HG03103 (cell line): ENCODE measurements at regions not wholly inside any gene's neighbourhood (a gene's known extent, or its start where the extent isn't known, plus 50 kb on each side); places are given as distances from the start of the nearest gene placed in this dataset.
"Not testable (repeated sequence)": the region's sequence is repeated elsewhere in the genome, so short reads cannot be mapped to it uniquely, and the experiment has no call there.

Source experiments
- ATAC-seq: cut with Tn5 transposase; IDR thresholded peaks from one replicate; pipeline ENCODE4 v1.9.1; 2021; ENCODE audit warnings: low read depth; ENCODE audit not compliant: unreplicated experiment

DNA sequence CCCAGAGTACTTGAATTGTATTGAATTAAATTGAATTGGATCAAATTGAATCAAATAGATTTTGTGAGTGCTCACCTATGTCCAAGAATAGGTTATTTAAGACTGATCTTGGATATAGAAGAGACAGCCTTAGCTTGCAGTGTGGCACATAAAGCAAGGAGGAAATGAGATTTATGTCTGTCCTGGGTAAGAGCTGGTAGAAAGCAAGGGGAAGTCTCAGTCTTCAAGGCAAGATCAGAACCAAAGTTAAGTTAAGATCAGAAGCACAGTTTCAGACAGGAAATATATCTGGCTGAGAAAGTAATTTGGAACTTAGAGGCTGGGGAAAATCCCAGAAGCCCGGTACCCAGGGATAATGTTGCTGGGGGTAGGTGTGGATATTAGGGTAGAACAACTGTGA lies 244.4 kb upstream of the ARPP21 start:
- ATAC-seq, result no peak

DNA sequence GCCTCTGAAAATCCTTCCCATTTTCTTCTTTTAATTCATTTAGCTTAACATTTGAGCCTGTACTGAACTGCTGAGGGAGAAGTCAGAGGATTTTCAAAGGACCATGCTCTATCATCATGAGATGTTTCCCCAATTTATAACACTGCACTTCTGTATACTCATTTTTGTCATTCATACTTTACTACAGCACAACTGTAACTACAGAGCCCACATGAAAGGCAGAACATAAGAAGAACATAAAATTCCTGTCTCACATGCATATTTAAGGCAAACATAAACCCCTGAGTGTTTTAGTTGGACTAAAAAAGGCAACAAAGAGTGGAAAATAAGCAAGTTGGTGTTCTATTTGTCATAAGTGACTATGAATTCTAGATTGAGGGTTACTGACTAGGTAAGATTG lies 237.7 kb upstream of the ARPP21 start:
- no peak for ATAC-seq

DNA sequence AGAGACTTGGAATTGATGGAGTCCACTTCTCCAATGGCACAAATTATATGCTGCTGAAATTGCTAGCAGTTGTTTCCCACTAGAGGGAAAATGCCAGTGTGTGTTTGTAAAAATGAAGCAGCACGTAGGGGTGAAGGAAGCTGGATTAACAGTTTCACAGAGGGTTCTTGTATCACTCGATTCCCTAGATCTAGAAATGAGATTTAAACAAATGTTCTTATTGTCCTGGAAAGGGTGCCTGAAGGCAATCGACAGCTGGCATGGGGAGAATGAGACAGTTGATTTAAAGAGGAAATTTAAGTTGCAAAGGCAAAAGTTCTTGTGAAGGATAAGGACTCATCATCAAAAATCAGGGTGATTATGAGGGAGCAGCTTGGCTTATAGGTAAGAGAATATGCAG lies 234.8 kb upstream of the ARPP21 start:
- no peak for ATAC-seq

DNA sequence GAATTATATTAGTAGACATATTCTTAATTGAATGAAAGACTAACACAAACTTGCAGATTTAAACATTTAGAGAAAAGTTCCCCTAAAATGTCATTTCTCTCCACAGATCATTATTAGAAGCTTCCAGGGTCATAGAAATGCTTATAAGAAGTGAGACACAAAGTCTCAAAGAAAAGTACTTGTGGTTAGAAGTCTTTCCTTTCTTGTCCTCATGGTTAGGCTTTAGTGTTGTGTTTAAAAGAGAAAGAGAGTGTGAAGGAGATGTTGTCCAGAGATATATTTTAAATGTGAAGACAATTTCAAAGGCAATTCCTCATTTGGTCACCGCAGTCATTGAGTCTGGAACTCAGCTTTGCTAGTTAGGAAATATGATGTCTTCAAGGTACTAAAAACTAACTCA lies 230.4 kb upstream of the ARPP21 start:
- no peak for ATAC-seq

DNA sequence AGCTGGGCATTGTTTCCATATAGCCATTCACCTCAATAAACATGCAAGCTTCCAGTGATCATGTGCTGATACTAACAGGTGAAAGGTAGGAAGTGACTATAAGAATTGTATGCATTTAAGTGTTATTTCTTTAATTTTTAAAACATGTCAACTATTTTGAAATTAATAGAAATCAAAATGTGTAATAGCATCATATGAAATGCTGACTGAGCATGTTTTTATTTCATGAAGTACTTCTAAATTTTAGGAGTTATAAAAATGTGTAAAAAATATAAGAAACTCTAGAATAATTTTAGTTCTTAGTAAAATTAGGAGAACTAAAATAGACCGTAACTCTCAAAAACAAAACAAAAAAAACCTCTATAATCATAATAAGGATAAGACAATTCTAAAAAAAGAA lies 229.3 kb upstream of the ARPP21 start:
- ATAC-seq, result no peak

DNA sequence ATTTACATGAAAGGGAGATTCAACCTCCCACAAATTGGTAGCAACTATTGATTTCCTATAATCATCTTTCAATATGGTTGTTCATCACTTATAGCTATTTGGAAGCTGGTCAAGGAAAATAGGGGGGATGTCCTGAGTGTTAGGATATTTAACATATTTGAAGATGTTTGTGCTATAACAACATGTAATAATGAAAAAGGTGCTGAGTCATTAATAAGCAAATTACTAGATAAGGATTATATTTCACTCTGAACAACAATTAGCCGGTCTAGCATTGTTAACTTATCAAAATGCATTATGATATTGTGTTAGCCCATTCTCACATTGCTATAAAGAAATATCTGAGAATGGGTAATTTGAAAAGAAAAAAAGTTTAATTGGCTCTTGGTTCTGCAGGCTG lies 225.8 kb upstream of the ARPP21 start:
- ATAC-seq, result no peak

DNA sequence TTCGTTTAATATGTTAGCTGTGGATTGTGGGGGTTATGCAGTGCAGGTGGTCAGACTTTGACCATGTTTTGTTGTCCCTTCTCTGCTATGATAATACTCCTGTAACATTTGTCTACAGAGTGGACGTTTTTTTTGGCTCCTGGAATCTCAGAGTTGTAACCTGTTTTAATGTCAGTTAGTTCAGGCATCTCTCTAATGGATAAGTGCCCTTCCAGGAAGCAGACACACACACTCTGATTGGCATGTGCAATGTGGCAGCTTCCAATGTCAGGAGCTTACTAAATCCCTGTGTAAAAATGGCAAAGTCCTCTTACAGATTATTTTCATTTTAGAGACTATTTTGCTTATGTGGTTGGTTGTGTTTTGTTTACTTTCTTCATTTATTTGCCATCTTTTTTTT lies 222.2 kb upstream of the ARPP21 start:
- no peak for ATAC-seq

DNA sequence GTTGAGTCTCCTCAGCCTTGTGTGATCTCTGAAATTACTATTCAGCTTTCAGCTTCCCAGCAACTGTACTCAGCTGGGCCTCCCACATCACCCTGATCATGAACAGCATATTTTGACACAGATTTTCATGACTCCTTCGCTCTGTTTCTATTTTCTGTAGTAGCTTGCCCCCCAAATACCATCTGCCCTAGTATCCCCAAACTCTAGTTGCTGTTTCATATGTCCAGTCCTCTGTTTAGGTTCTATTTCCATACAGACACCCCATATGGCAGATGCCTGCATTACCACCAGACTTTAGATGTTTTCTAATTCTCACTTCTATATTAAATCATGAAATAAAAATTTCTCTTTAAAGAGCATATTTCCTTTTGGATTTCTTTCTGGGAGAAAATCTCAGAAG lies 217.2 kb upstream of the ARPP21 start:
- ATAC-seq, result no peak

DNA sequence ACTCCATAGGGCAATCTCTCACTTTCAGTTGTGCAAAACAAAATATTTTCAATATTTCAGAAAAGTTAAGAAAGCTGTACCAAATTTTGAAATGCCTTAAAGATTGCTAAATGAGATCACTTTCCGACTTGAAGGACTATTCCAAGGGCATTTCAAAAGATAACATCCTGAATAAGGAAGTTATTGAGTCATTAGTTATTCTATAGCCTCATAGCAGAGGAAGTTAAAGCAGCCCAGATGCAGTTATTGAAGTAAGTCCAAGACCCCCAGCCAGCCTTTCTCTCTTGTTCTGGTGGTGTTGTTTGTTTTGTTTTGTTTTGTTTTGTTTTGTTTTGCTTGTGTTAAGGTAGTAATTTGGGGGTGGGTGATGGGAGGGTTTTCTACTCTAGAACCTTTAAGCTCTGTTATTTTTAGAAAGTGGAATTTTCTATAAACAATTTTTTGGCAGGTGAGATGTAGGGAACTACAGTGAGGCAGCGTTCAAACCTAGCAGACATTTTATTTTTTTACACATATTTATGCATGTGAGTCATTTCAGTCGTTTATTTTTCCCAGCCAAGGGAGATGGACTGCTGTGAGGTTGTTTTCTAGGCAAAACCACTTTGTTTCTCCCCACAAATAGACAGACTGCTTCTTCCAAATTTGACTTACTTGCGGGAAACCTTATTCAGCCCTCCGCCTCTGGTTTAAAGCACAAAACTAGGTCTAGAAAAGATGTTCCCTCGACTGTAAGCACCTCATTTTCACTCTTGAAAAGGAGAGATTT lies 216.3 kb upstream of the ARPP21 start:
- no peak for ATAC-seq

DNA sequence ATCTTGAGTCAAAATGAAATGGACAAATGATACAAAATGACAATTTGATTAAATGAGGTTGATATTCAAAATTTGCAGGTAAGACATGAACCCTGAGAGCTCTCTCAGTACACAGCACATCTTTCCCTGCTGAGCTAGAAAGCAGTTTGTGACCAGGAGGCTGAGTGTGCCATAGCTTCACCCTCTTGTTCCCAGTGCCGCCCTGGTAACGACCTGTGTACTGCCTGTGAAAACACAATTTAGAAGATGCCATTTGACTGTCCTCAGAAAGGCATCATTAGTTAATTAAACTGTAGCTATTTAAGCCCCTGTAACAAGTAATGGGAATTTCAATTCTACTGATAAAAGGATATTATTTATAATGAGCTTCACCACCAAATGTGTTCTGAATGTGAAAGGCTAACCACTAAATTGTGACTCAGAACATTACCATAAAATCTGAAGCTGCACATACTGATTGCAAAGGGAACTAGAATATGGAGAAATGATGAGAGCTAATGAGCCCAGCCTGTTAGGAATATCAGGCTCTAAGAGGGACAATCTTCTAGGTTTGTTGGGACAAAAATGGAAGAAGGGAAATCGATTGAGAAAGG lies 212.9 kb upstream of the ARPP21 start:
- ATAC-seq, result no peak

DNA sequence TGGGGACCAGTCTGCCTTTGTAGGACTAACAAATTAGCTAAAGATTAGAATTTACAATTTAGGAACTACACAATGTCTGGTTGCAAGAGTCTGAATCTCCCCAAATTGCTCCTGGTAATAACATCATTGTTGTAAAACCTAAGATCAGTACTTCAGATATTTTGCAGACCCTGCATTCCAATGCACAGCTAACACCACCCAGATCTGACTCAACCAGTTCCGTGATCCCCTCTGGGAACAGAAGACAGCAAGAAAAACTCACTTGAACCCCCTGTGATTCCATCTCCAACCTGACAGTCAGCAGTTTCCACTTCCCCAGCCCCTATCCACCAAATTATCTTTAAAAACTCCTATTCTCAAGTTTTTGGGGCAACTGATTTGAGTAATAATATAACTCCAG lies 201.9 kb upstream of the ARPP21 start:
- no peak for ATAC-seq

DNA sequence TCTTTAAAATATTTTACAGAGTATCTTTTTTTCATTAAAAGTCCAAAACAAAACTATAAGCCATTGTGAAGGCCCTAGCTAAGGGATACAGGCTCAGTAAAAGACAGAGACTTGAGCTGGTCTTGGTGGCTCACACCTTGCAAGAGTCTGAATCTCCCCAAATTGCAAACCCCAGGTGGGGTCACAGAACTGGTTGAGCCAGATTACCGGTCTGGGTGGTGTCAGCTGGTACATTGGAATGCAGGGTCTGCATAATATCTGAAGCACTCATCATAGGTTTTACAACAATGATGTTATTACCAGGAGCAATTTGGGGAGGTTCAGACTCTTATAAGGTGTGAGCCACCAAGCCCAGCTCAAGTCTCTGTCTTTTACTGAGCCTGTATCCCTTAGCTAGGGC lies 201.2 kb upstream of the ARPP21 start:
- ATAC-seq, result no peak

DNA sequence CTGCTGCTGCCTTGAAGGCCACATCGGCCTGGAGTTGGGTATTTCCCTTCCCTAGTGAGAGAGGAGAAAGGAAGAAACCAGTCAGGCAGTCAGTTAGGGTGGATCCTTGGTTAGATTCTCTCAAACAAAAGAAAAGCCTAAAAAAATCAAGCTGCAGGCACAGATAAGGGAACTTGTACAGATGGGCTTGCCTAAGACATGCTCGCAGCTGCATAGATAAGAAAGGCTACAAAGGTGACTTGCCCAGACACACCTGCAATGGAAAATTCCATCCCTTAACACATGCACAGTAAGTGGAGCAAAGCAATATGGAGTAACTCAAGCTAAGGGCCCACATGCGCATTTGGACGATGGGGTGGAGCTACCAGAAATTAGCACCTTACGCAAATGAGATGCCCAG lies 199.7 kb upstream of the ARPP21 start:
- no peak for ATAC-seq

DNA sequence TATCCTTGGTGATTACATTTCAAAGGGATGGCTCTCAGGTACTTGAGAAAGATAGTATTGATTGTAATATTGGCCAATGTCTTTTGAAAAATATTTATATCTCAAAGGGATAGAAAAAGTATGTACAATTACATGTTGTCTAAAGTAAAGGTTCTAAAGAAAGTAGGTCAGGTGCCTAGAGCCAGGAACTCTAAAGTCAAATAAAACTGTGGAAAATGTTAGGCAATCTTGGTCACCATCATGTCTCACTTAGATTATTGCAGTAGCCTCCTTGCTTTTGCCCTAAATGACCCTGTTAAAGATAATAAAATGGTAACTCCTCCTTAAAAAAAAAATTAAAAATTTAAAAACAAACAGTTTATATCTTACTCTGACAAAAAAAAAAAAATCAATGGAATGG lies 198.5 kb upstream of the ARPP21 start:
- no peak for ATAC-seq

DNA sequence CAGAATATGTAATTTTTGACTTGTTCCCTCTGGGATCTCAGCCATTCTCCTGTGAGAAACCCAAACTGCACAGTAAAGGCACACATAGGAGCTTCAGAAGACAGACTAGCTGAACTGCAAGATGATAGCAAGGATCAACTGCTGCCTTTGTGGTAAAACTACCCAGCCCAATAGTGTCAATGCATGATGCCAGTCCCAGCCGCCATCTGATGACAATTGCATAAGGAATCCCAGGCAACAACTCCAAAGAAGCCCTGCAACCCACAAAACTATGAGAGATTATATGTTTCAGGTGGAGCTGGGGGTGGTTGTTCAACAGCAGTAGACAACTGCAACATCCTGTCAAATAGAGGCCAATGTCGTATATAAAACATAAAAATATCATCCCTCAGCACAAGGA lies 192.4 kb upstream of the ARPP21 start:
- ATAC-seq, result no peak

DNA sequence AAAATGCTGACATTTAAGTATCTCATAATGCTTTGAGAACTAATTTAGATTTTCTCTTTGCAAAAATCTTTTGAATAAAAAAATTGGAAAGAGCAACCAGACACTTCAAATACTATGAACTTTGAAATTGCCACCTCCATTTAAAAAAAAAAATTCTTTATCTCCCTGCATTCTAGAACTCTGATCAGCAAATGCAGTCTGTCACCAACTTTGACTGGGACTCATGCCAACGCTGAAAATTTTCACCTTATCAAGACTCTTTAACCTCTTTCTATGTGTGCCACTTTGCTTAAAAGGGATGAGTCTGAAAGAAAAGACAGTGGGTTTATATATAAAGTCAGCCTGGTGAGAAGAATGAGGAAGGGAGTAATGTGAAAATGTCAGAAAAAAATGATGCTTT lies 191.2 kb upstream of the ARPP21 start:
- no peak for ATAC-seq

DNA sequence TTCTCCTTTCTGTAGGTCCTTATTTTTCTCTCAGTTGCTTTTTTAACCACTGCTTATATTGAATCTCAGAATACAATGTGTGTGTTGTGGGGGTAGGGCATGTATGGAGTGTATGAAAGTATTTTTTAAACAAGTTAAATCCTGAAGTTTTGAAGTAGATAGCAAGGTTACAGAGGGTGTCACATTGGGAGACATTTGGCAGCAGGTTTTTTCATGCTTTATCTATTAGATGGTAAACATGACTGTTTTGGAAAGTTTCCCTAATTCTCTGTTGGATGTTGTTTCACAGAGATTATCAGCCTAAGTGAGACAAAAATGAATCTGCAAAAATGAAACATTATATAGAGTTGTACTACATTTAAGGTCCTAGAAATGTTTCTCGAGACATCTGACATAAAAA lies 190.6 kb upstream of the ARPP21 start:
- ATAC-seq, result no peak

DNA sequence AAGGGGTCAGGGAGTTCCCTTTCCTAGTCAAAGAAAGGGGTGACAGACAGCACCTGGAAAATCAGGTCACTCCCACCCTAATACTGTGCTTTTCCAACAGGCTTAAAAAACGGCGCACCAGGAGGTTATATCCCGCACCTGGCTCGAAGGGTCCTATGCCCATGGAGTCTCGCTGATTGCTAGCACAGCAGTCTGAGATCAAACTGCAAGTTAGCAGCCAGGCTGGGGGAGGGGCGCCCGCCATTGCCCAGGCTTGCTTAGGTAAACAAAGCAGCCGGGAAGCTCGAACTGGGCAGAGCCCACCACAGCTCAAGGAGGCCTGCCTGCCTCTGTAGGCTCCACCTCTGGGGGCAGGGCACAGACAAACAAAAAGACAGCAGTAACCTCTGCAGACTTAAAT lies 184.5 kb upstream of the ARPP21 start:
- ATAC-seq, result not testable (repeated sequence)

DNA sequence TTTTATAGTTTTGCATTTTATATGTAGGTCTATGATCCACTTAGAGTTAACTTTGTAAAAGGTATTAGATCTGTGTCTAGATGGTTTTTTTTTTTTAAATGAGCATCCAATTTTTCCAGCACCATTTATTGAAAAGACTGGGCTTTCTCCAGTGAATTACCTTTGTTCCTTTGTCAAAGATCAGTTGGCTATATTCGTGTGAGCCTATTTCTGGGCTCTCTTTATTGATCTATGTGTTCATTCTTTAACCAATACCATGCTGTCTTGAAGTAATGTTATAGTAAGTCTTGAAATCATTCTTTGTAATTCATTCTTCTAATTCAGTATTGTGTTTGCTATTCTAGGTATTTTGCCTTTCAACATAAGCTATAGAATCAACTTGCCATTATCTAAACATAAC lies 165.4 kb upstream of the ARPP21 start:
- no peak for ATAC-seq

DNA sequence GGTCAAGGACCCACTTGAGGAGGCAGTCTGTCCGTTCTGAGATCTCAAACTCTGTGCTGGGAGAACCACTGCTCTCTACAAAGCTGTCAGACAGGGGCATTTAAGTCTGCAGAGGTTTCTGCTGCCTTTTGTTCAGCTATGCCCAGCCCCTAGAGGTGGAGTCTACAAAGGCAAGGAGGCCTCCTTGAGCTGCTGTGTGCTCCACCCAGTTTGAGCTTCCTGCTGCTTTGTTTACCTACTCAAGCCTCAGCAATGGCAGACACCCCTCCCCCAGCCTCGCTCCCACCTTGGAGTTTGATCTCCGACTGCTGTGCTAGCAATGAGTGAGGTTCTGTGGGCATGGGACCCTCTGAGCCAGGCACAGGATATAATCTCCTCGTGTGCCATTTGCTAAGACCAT lies 156.8 kb upstream of the ARPP21 start:
- ATAC-seq, result not testable (repeated sequence)

DNA sequence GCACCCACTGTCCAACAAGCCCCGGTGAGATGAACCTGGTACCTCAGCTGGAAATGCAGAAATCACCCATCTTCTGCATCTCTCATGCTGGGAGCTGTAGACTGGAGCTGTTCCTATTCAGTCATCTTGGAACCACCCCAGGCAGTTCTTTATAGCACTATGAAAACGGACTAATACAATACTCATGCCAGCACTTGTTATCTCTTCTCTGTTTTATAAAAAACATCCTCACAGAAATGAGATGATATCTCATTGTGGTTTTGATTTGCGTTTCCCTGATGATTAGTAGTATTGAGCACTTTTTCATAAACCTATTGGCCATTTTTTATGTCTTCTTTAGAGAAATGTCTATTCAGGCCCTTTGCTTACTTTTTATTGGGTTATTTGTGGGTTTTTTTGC lies 156.2 kb upstream of the ARPP21 start:
- ATAC-seq, result no peak

DNA sequence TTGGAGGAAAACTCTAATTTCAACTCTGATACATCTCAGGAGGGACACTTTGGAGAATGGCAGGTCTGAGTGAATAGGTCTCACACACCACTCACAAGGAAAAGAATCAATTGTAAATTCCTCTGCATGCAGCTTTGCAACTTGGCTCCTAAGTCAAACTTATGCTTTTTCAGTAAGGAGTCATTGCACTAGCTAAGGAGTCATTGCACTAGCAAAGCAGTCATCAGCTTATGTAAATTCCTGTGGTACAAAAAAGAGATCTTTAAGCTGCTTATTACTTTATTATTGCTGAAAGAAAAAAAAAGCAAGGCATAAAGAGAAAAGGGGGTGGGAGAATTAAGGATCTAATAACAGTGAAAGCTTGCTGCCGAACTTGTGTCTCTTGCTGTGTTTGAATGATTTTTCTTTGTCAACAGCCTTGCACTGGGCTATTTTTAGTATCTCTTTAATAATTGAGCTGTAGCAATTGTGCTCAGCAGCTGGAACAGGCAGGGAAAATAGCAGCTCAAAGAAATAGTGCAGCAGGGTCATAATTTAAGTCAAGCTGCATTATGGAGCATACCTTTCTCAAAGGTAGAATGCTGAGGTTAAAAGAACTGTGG lies 154.3 kb upstream of the ARPP21 start:
- no peak for ATAC-seq
